VCaP (cell line): ENCODE measurements at regions not wholly inside any gene's neighbourhood (a gene's known extent, or its start where the extent isn't known, plus 50 kb on each side); places are given as distances from the start of the nearest gene placed in this dataset.

Experiments
- H3K27ac ChIP-seq: fragments of 450-650 bp; 2 replicates; pipeline ENCODE4 v1.5.1; 2017
- CTCF ChIP-seq: fragments of 450-650 bp; conservative IDR thresholded peaks from 2 replicates; pipeline ENCODE4 v1.5.1; 2017; ENCODE audit warnings: mild to moderate bottlenecking, moderate library complexity

- TF ChIP-seq CTCF = no peak
- H3K27ac ChIP-seq = no peak overlapping the region
Observed at GRCh38 chr10:47207894-47208469, 92.0 kb upstream of the GDF10 start.

DNA sequence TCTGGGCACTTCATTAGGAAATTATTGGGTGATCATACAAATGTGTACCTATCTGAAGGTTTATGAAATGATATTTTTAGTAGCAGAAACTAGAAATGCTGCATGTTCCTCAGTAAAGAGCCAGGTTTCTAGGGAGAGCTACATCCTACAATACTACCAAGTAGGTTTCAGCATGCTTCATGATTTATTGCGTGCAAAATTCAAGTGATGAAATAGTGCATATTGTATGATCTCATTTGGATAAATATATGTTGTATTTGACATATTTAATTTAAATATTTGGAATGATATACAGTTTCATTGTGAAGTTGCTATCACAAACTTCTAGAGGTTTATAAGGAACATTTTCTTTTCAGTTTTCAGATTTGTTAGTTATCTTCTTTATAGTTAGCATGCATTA lies 90.5 kb upstream of the GDF10 start:
- no peak overlapping the region for H3K27ac ChIP-seq
- no peak for TF ChIP-seq CTCF

- no peak overlapping the region for H3K27ac ChIP-seq
- TF ChIP-seq CTCF = no peak
Observed at GRCh38 chr10:47214520-47214919, 85.5 kb upstream of the GDF10 start.

- no peak for TF ChIP-seq CTCF
- H3K27ac ChIP-seq = no peak overlapping the region
Observed at GRCh38 chr10:47217113-47217512, 82.9 kb upstream of the GDF10 start.

- no peak overlapping the region for H3K27ac ChIP-seq
- no peak for TF ChIP-seq CTCF
Observed at GRCh38 chr10:47218803-47219202, 81.2 kb upstream of the GDF10 start.

DNA sequence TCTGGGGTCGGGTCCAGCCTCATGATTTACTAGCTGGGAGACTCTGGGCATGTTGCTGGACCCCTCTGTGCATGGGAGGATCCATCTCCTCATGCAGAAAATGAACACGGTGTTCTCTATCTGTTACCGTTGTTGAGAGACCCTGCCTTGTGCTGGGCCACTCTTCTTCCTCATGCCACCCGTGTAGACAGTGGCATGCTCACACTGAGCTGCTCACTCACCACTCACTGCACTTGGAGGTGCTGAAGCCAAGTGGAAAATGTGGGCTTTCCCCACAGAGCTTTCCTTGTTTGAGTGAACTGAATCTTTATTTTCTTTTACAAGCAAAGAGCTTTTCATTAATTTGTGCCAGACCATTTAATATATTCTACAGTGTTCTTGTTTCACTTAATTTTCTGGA lies 77.5 kb upstream of the GDF10 start:
- no peak for TF ChIP-seq CTCF
- no peak overlapping the region for H3K27ac ChIP-seq

- TF ChIP-seq CTCF = no peak
Observed at GRCh38 chr10:47223236-47223635, 76.8 kb upstream of the GDF10 start.

More at GRCh38 chr10:47223236-47223635, 76.8 kb upstream of the GDF10 start:
- H3K27ac ChIP-seq = no peak overlapping the region
